Suprapubic skin (tissue), 3 donors: ENCODE measurements at regions not wholly inside any gene's neighbourhood (a gene's known extent, or its start where the extent isn't known, plus 50 kb on each side); places are given as distances from the start of the nearest gene placed in this dataset.

Source experiments
- CTCF ChIP-seq, 2 donors: fragments of 200-600 bp in 1 of 2; fragments of 450-650 bp in 1 of 2; sonication (generic) in 1 of 2; IDR thresholded peaks; one replicate each; pipeline ENCODE4 v1.5.1; 2016 to 2019; ENCODE audit warnings: antibody characterized with exemption in 2 of 2, mild to moderate bottlenecking in 1 of 2, moderate library complexity in 1 of 2
- EP300 ChIP-seq: sonication (generic); formaldehyde crosslinking; IDR thresholded peaks from one replicate; pipeline ENCODE4 v1.6.1; 2017; ENCODE audit warnings: antibody characterized with exemption
- POLR2A ChIP-seq, 2 donors: fragments of 450-650 bp; IDR thresholded peaks; one replicate each; pipeline ENCODE4 v1.6.1; 2017; ENCODE audit warnings: antibody characterized with exemption in 2 of 2, mild to moderate bottlenecking in 2 of 2, moderate library complexity in 2 of 2

GRCh38 chr16:52690468-52690867 lies 143.5 kb upstream of the TOX3 start:
- TF ChIP-seq POLR2A (IDR thresholded peaks at IDR 0.05), result no peak
- TF ChIP-seq CTCF (IDR thresholded peaks at IDR 0.05), result no peak
- no peak for TF ChIP-seq EP300
